Prostate gland (tissue), 2 donors: ENCODE measurements at regions not wholly inside any gene's neighbourhood (a gene's known extent, or its start where the extent isn't known, plus 50 kb on each side); places are given as distances from the start of the nearest gene placed in this dataset.

Source experiments
- DNase-seq: peaks from one replicate; pipeline ENCODE4 v3.0.0-alpha.2; 2019; ENCODE audit warnings: low spot score
- H3K27ac ChIP-seq, 2 donors: fragments of 200-600 bp; sonication (generic); 2 replicates each; pipeline ENCODE4 v1.5.1; 2017 to 2019
- H3K27me3 ChIP-seq: fragments of 200-600 bp; sonication (generic); replicated peaks from 2 replicates; pipeline ENCODE4 v1.5.1; 2019; ENCODE audit not compliant: insufficient read depth
- H3K36me3 ChIP-seq, 2 donors: fragments of 200-600 bp; sonication (generic); 1 replicate in 1 of 2; 2 replicates in 1 of 2; pipeline versions ENCODE4 v1.5.1 to v1.8.1; 2017 to 2019
- H3K4me1 ChIP-seq: fragments of 200-600 bp; sonication (generic); replicated peaks from 2 replicates; pipeline ENCODE4 v1.5.1; 2019
- H3K4me3 ChIP-seq, 2 donors: fragments of 200-600 bp; sonication (generic); 2 replicates each; pipeline ENCODE4 v1.5.1; 2017 to 2019
- H3K9me3 ChIP-seq: fragments of 200-600 bp; sonication (generic); 2 replicates; pipeline ENCODE4 v1.5.1; 2017
- CTCF ChIP-seq, 4 experiments: fragments of 200-600 bp in 2 of 4; fragments of 450-650 bp in 2 of 4; sonication (generic) in 2 of 4; IDR thresholded peaks; 1 replicate in 3 of 4; 2 replicates in 1 of 4; pipeline ENCODE4 v1.5.1; 2016 to 2019; ENCODE audit warnings: antibody characterized with exemption in 4 of 4, mild to moderate bottlenecking in 2 of 4, moderate library complexity in 2 of 4
- POLR2A ChIP-seq: fragments of 450-650 bp; IDR thresholded peaks from one replicate; pipeline ENCODE4 v1.6.1; 2016; ENCODE audit warnings: antibody characterized with exemption, mild to moderate bottlenecking
- POLR2AphosphoS5 ChIP-seq: sonication (generic); formaldehyde crosslinking; IDR thresholded peaks from one replicate; pipeline ENCODE4 v1.6.1; 2017; ENCODE audit warnings: antibody characterized with exemption
- WGBS: methylation state at CpG from one replicate; pipeline ENCODE4 v1.1.5; 2018; 5-methylcytosine and 5-hydroxymethylcytosine counted together
- intact Hi-C: fragments of 100-400 bp; cut with DNase I; formaldehyde crosslinking; loops from one replicate; pipeline ENCODE4 v1.14.2; 2022
- small RNA-seq, 2 donors: library from RNA; depleted of rRNA; stranded (forward); fragments of <200 nt; gene quantifications; one replicate each; pipeline ENCODE3, GENCODE V24; 2016

DNA sequence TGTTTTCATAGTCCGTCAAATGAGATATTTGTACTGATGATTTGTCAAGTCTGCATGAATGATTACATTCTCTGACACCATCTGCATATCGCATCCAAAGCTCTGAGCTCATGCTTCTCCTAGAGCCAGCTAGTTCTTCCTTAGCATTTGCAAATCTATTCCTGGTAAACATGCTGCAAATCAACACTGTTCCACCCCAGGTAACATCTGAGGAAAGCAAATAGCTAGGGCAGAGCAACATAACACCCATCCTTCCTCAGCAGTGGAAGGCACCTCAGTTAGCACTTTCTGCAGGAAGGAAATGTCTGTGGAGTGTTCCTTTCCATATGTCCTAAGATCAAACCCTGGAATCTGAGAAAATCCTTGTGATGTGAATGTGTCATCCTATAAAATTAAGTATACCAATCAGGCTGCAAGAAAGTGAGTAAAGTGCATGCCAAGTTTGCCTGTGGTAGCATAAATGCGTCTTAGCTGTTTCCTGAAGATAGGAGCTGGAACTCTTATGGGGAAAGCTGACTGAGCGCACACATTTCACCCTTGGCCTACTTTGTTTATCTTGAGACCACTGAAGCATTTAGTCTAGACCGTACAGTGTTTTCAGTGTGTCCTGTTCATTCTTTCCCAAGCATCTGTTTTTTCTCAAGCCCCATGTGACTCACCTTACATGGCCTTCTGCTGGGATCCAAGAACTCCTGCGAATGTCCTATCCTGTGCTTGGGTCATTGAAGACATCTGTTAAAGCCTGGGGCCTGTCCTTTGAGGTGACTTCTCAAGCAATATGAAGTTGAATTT, 50.9 kb upstream of the STARD4 start:
- no peak overlapping the region for H3K27ac ChIP-seq
- TF ChIP-seq CTCF (IDR thresholded peaks at IDR 0.05) (no peak), POLR2A (no peak), POLR2AphosphoS5 (no peak)
- H3K9me3 ChIP-seq = no peaks in the 10 kb centered on the region
- H3K27me3 ChIP-seq = no peaks in the 10 kb centered on the region
- no peaks in the 10 kb centered on the region for H3K4me1 ChIP-seq
- 77% methylated on average over 6 of the region's 6 CpGs for WGBS
- DNase-seq = no peak
- intact Hi-C loops = no loop called here
- H3K4me3 ChIP-seq = no peak overlapping the region
- no peaks in the 10 kb centered on the region for H3K36me3 ChIP-seq

DNA sequence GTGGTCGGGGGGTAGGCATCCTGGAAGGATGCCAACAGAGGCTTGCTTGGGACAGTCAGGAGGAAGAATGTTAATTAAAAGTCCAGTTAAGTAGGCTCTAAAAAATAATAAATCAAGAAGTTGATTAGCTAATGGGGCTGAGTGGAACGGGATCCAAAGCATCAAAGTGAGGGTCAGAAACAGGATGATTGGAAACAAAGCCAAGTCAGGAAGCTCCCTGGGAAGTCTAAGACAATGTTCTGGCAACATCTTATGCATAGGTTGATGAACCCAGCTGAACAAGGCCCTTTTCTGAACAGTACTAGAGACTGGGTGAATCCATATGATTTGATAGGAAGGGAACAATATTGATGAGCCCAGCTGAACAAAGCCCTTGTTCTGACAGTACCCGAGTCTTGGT, 50.2 kb upstream of the STARD4 start:
- no peak for TF ChIP-seq POLR2AphosphoS5
- TF ChIP-seq CTCF (IDR thresholded peaks at IDR 0.05) = no peak
- no peak for TF ChIP-seq POLR2A
- WGBS = 51% methylated on average over 3 of the region's 3 CpGs
- no peaks in the 10 kb centered on the region for H3K27me3 ChIP-seq
- intact Hi-C loops = no loop called here
- H3K4me1 ChIP-seq = no peaks in the 10 kb centered on the region
- no peaks in the 10 kb centered on the region for H3K9me3 ChIP-seq
- no peak overlapping the region for H3K27ac ChIP-seq
- DNase-seq = no peak
- no peaks in the 10 kb centered on the region for H3K36me3 ChIP-seq
- no peak overlapping the region for H3K4me3 ChIP-seq

Small RNAs in the stretch of these regions (small RNA-seq; reads per million reads assigned to genes)
- gene AC008967.1 (0 reads per million in 2 donors), gene HMGN1P13 (0 reads per million in 2 donors)
